Loucy (cell line): ENCODE measurements at regions not wholly inside any gene's neighbourhood (a gene's known extent, or its start where the extent isn't known, plus 50 kb on each side); places are given as distances from the start of the nearest gene placed in this dataset.

Experiments used
- H2AFZ ChIP-seq: fragments of 200-600 bp; sonication (generic); 2 replicates; pipeline ENCODE4 v1.6.0; 2016; ENCODE audit warnings: antibody characterized with exemption, mild to moderate bottlenecking, low read length, moderate library complexity
- H3F3A ChIP-seq: fragments of 200-600 bp; 2 replicates; pipeline ENCODE4 v1.6.0; 2016; ENCODE audit warnings: antibody characterized with exemption, low read depth, mild to moderate bottlenecking
- H3K27me3 ChIP-seq: fragments of 200-600 bp; sonication (generic); 2 replicates; pipeline ENCODE4 v1.6.1; 2014; ENCODE audit warnings: low read length, mild to moderate bottlenecking; ENCODE audit not compliant: insufficient read depth, poor library complexity, severe bottlenecking
- H3K36me3 ChIP-seq: fragments of 200-600 bp; sonication (generic); 2 replicates; pipeline ENCODE4 v1.6.1; 2016; ENCODE audit warnings: low read length; ENCODE audit not compliant: insufficient read depth
- H3K4me1 ChIP-seq: fragments of 200-600 bp; sonication (generic); 2 replicates; pipeline ENCODE4 v1.5.1; 2014; ENCODE audit warnings: low read length, mild to moderate bottlenecking; ENCODE audit not compliant: insufficient read depth, poor library complexity, severe bottlenecking
- H3K4me2 ChIP-seq: fragments of 200-600 bp; sonication (generic); 2 replicates; pipeline ENCODE4 v1.6.0; 2014; ENCODE audit warnings: antibody characterized with exemption, low read length, low read depth, mild to moderate bottlenecking; ENCODE audit not compliant: poor library complexity, severe bottlenecking
- H3K4me3 ChIP-seq: fragments of 200-600 bp; sonication (generic); 2 replicates; pipeline ENCODE4 v1.5.1; 2014; ENCODE audit warnings: low read length, mild to moderate bottlenecking, mixed read lengths; ENCODE audit not compliant: poor library complexity, severe bottlenecking
- H3K79me2 ChIP-seq: fragments of 200-600 bp; sonication (generic); 2 replicates; pipeline ENCODE4 v1.6.1; 2014; ENCODE audit warnings: low read length; ENCODE audit not compliant: insufficient read depth
- H3K9ac ChIP-seq: fragments of 200-600 bp; sonication (generic); 2 replicates; pipeline ENCODE4 v1.6.0; 2014; ENCODE audit warnings: mild to moderate bottlenecking, low read depth, low read length, moderate library complexity; ENCODE audit not compliant: poor library complexity, severe bottlenecking
- H3K9me2 ChIP-seq: fragments of 200-600 bp; sonication (generic); replicated peaks from 2 replicates; pipeline ENCODE4 v1.6.1; 2016; ENCODE audit warnings: low read depth, low read length, mixed read lengths
- H3K9me3 ChIP-seq: fragments of 200-600 bp; sonication (generic); 2 replicates; pipeline ENCODE4 v1.6.1; 2014; ENCODE audit warnings: mild to moderate bottlenecking, antibody characterized with exemption, low read length, low read depth; ENCODE audit not compliant: insufficient read depth
- H4K20me1 ChIP-seq: fragments of 200-600 bp; sonication (generic); 2 replicates; pipeline ENCODE4 v1.6.0; 2014; ENCODE audit warnings: antibody characterized with exemption, low read length, mild to moderate bottlenecking; ENCODE audit not compliant: insufficient read depth, poor library complexity, severe bottlenecking
- EZH2phosphoT487 ChIP-seq: fragments of 200-600 bp; IDR thresholded peaks from 2 replicates; pipeline ENCODE4 v1.6.1; 2018; ENCODE audit warnings: antibody characterized with exemption, mild to moderate bottlenecking, moderate library complexity, borderline replicate concordance
- TF ChIP-seq, protein P1 (sequence below): fragments of 200-600 bp; sonication (generic); conservative IDR thresholded peaks from 2 replicates; pipeline ENCODE4 v1.5.1; 2014; ENCODE audit warnings: mild to moderate bottlenecking, antibody characterized with exemption, low read length

DNA sequence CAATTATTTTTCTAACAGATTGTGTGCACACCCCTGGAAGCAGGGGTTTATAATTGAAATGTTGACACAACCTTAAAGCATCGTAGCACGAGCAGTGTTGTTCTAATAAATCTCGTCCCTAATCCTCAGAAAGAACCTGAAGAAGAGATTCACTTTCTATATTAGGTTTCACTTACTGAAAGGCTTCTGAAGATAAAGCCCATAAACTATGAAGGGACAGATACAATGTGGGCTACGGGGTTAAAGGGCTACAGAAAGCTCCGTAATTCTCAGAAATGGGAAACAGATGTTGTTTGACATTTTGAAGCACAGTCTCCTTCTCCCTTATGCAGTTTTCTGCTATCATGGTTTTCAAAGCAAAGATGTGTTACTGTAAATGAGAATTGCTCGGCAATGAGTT, 479.6 kb downstream of the GATA3 start:
- Histone ChIP-seq H3K9me3 (no peaks in the 10 kb centered on the region), H3K79me2 (no peaks in the 10 kb centered on the region), H3K9me2 (no peaks in the 10 kb centered on the region), H3K36me3 (no peaks in the 10 kb centered on the region), H2AFZ (no peak overlapping the region), H3K4me2 (no peak overlapping the region), H4K20me1 (no peaks in the 10 kb centered on the region), H3K27me3 (no peaks in the 10 kb centered on the region), H3K4me3 (no peak overlapping the region), H3F3A (no peaks in the 10 kb centered on the region), H3K4me1 (no peaks in the 10 kb centered on the region), H3K9ac (no peak overlapping the region)
- TF ChIP-seq EZH2phosphoT487 = no peak
- TF ChIP-seq, protein P1, sequence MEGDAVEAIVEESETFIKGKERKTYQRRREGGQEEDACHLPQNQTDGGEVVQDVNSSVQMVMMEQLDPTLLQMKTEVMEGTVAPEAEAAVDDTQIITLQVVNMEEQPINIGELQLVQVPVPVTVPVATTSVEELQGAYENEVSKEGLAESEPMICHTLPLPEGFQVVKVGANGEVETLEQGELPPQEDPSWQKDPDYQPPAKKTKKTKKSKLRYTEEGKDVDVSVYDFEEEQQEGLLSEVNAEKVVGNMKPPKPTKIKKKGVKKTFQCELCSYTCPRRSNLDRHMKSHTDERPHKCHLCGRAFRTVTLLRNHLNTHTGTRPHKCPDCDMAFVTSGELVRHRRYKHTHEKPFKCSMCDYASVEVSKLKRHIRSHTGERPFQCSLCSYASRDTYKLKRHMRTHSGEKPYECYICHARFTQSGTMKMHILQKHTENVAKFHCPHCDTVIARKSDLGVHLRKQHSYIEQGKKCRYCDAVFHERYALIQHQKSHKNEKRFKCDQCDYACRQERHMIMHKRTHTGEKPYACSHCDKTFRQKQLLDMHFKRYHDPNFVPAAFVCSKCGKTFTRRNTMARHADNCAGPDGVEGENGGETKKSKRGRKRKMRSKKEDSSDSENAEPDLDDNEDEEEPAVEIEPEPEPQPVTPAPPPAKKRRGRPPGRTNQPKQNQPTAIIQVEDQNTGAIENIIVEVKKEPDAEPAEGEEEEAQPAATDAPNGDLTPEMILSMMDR = no peak

DNA sequence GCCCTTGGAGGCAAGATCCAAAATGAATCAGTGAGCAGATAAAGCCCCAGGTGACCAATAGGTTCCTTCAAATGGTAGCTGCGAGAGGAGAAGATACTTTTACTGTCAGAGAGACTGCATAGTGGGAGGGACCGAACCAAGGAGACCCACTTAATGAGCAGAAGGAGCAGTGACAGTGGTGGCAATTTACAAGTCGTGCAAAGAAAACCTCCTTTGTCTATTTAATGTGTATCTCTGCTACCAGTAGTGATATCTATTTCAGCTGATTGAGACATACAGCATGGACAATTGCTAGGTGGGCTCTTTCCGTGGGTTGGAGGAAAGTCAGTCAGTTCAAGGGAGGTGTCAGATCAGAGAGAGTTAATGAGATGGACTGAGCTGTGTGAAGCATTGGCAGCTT, 480.4 kb downstream of the GATA3 start:
- no peak overlapping the region for H3K4me3 ChIP-seq
- TF ChIP-seq, protein P1 = no peak
- no peak for TF ChIP-seq EZH2phosphoT487
- H4K20me1 ChIP-seq = no peaks in the 10 kb centered on the region
- H3K27me3 ChIP-seq = no peaks in the 10 kb centered on the region
- no peak overlapping the region for H3K4me2 ChIP-seq
- no peaks in the 10 kb centered on the region for H3K79me2 ChIP-seq
- H2AFZ ChIP-seq = no peak overlapping the region
- H3K9me3 ChIP-seq = no peaks in the 10 kb centered on the region
- H3K9ac ChIP-seq = no peak overlapping the region
- H3K4me1 ChIP-seq = no peaks in the 10 kb centered on the region
- H3K36me3 ChIP-seq = no peaks in the 10 kb centered on the region
- no peaks in the 10 kb centered on the region for H3F3A ChIP-seq
- H3K9me2 ChIP-seq = no peaks in the 10 kb centered on the region

DNA sequence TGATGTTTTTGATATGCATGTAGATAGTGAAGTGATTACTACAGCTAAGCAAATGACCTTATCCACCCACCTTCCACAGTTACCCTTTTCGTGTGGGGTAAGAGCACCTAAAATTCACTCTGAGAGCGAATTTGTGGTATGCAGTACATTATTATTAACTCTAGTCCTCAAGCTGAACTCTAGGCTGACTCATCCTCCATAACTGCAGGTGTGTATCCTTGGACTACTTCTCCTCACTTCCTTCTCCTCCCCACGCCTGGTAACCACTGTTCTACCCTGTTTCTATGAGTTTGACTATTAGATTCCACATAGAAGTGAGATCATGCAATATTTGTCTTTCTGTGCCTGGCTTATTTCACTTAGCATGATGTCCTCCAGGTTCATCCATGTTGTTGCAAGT, 484.6 kb downstream of the GATA3 start:
- H4K20me1 ChIP-seq = no peaks in the 10 kb centered on the region
- no peaks in the 10 kb centered on the region for H3K27me3 ChIP-seq
- H3K4me2 ChIP-seq = no peak overlapping the region
- no peak overlapping the region for H2AFZ ChIP-seq
- no peak for TF ChIP-seq EZH2phosphoT487
- TF ChIP-seq, protein P1 = no peak
- H3K9ac ChIP-seq = no peak overlapping the region
- no peaks in the 10 kb centered on the region for H3K4me1 ChIP-seq
- H3K9me2 ChIP-seq = no peaks in the 10 kb centered on the region
- H3F3A ChIP-seq = no peaks in the 10 kb centered on the region
- H3K9me3 ChIP-seq = no peaks in the 10 kb centered on the region
- H3K79me2 ChIP-seq = no peaks in the 10 kb centered on the region
- H3K4me3 ChIP-seq = no peak overlapping the region
- no peaks in the 10 kb centered on the region for H3K36me3 ChIP-seq
